Activated CD4-positive, alpha-beta T cell treated with anti-CD3 and anti-CD28 coated beads for 4 hours (primary cell): ENCODE measurements at regions not wholly inside any gene's neighbourhood (a gene's known extent, or its start where the extent isn't known, plus 50 kb on each side); places are given as distances from the start of the nearest gene placed in this dataset.
"Not testable (repeated sequence)": the region's sequence is repeated elsewhere in the genome, so short reads cannot be mapped to it uniquely, and the experiment has no call there.

Experiments used
- DNase-seq, 2 donors: peaks; one replicate each; pipeline ENCODE4 v3.0.0-alpha.2; 2020

DNA sequence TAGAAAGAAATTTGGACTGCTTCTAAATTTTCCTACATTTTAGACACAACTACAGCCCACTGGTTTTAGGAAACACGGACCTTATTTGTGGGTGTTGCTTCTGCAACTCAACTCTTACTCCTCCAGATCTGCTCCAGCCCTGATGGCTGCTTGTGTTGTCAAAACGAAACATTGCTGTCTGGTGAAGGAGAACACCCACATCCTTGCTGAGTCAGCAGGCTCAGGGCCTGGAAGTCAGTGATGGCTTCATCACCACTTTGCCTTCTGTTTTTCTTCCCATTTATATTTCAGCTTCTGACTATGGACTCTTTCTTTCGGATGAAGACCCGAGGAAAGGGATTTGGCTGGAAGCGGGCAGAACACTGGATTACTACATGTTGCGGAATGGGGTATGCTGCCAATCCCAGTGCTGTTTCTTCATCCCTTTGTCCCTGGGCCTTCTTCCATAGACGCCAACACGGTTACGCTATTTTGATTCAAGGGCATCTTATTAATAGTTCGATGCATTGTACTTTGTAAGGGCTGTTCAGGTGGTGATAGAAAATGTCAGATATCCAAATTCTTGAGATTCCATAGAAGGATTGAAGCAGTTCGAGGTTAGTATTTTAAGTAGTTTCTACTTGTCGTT, 392.6 kb upstream of the TPM1 start:
- no peak for DNase-seq

DNA sequence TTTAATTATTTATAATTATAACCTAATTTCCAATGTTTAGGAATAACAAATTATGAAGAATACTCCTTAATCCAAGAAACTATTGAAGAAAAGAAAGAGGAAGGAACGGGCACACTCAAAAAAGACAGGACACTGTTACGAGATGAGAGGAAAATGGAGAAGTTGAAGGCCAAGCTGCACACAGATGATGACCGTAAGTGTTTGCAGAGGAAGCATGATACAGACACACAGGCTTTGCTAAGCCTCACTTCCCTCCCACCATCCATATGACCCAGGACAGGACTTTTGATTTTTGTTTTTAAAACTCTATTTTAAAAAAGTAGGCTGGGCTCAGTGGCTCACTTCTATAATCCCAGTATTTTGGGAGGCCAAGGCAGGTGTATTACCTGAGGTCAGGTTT, 389.4 kb upstream of the TPM1 start:
- DNase-seq = no peak

DNA sequence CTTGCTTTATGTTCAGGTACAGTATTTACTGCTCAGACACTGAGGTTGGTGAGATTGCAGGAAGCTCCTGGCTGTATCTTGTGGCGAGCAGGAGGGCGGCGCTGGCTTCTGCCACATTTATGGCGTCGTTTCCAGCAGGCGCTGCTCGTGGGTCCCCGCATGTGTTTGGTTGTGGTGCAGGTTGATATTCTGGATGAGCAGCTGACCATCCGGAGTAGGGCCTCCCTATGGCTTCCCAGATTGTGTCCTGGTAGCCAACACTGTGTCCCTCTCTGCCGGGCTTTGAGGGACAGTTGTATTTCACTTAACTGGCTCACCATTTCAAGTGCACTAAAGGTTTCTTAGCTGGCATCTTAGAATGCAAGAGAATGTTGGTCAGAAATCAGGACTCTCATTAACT, 386.5 kb upstream of the TPM1 start:
- DNase-seq = no peak

GRCh38 chr15:62657501-62657900, 385.0 kb upstream of the TPM1 start:
- DNase-seq = not testable (repeated sequence)

GRCh38 chr15:62658498-62658897, 384.0 kb upstream of the TPM1 start:
- DNase-seq = no peak

DNA sequence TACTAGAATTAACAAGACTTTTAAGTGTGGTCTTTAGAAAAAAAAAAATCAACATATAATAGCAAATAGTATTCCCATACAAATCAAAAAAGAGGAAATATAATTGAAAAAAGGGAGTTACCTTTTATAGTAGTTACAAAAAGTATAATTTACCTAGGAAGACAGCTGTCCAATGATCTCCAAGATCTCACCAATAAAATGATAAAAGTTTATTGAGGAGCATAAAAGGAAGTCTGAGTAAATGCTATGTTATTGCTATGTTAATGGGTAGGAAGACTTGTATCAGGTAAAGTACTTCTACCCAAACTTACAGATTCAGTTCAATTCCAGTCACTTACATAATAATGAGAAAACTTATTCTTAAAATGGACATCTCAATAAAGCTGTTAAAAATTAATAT, 379.0 kb upstream of the TPM1 start:
- DNase-seq = no peak

DNA sequence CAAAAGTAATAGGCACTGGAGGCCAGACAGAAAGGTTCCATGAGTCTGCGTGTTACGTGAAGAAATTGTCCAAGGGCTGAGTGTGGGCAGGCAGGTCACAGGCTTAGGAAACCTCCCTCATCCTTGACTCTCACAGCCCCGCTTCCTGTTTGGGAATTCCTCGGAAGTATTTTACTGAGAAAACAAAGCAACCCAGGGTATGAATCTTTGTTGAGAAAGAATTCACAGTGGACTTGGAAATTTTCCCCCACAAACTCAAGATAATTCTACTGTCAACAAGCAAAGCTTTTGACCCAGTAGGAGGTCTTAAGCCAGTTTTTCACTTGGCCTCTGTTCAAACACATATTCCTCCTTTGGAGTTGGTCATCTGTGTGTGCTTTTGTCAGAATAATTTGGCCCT, 377.1 kb upstream of the TPM1 start:
- no peak for DNase-seq

DNA sequence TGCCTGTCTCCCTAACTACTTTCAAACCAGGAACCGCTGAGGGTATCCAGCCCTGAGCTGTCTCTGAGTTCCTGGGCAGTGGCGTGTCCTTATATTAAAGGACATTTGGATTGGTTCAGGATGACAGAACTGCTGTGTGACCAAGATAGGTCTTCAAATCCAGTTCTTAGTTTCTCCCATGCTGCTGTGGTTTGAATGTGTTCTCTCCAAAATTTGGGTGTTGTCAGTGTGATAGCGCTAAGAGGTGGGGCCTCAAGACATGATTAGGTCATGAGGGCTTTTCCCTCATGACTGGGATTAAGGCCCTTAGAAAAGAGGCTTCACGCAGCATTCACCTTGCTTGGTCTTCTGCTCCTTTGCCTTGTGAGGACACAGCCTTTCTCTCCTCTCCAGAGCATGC, 376.5 kb upstream of the TPM1 start:
- no peak for DNase-seq

DNA sequence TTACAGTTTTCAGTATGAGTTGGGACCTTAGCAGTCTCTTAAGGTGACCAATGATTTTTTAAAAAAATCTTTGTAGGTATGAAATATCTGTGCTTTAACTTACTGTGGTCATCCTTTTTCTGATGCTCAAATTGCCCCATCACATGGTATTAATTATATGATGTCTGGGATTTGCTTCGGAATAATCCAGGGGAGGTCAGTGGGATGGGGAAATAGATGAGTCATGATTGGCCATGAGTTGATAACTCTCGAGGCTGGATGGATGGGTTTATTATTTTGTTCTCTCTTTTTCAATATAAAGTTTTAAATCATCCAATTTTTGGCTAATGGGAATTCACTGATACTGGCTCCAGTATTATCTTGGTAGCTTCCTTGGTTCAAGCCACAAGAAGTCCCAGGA, 370.3 kb upstream of the TPM1 start:
- no peak for DNase-seq

DNA sequence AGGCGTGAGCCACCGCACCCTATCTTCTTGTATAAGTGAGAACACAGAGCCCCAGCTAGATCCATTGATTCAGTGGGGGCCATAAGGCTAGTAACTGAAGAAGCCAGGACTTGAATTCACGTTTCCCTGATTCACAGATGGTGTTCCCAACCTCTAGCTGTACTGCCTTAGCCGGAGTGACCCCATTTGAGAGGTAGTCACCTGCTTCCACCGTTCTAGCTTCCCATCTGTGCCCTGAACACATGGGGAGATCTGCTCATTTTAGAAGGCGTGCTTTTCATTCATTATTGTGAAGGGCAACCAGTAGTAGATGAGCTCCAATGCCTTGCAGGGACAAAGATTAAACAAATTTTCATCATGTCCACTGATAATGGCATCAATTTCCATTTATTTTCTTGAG, 365.7 kb upstream of the TPM1 start:
- no peak for DNase-seq

DNA sequence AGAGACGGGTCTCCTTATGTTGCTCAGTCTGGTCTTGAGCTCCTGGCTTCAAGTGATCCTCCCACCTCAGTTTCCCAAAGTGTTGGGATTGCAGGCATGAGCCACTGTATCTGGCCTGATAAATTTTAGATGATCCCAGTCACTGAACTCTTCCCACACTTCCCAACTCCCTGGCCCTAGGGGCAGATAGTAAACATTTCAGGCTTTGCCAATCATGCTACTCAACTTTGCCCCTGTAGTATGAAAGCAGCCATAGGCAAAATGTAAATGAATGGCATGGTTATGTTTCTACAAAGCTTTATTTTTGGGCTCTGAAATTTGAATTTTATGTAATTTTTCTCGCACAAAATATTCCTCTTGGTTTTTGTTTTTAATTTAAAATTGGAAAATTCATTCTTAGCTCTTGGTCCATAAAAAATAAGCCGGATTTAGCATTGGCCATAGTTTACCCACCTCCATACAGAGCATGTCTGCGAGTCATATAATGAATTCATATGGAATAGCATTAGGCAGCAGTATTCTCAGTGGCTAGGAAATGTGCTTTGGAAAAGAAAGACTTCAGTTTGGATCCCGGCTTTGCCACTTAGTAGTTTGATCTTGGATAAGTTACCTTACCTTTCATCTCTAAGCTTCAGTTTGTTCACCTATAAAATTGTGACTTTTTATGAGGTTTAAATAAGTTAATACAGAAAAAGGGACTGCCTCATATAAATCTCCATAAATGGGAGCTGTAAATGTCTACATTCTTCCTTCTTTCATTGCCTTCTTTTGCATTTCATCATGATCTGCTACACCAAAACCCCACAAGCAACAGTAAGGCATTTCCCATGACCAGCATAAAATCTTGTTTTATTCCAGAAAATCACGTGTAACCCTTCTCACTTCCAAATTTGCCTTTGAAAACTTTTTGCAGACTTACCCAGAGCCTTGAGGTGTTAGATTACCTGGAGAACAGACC, 360.3 kb upstream of the TPM1 start:
- DNase-seq = no peak

- DNase-seq = not testable (repeated sequence)
Measured at GRCh38 chr15:62683192-62683591, 359.4 kb upstream of the TPM1 start.

GRCh38 chr15:62684123-62684808, 358.3 kb upstream of the TPM1 start:
- no peak for DNase-seq

GRCh38 chr15:62691008-62691407, 351.5 kb upstream of the TPM1 start:
- DNase-seq = no peak

GRCh38 chr15:62697636-62698035, 344.9 kb upstream of the TPM1 start:
- no peak for DNase-seq

- no peak for DNase-seq
Measured at GRCh38 chr15:62698646-62699045, 343.9 kb upstream of the TPM1 start.

DNA sequence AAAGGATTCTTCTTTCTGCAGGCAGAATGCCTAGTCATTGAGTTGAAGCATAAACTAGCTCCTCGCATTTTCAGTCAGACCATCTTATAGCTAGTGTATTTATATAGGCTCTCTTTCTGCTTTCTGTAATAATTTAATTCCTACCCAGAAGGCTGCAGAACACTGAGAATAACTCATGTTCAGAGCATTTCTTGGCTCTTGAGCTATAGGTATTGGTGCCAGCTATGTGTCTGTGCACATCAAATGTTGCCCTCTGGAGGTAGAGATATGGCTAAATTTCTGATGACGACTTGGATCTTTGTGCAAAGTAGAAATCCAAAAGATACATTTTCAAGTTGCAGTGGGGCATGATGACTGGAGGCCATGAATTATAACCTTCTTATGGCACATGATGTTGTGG, 336.2 kb upstream of the TPM1 start:
- no peak for DNase-seq

DNA sequence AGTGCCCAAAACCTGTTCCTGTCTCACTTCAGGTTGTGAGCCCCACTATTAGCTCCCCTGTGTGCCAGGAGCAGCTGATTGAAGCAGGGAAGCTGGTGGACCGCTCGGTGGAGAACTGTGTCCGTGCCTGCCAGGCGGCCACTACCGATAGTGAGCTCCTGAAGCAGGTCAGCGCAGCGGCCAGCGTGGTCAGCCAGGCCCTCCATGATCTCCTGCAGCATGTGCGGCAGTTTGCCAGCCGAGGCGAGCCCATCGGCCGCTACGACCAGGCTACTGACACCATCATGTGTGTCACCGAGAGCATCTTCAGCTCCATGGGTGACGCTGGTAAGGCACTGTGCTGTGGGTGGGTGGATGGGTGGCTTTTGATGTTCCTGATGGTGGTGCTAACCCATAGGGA, 334.1 kb upstream of the TPM1 start:
- DNase-seq = no peak

- no peak for DNase-seq
Measured at GRCh38 chr15:62709261-62709660, 333.3 kb upstream of the TPM1 start.

DNA sequence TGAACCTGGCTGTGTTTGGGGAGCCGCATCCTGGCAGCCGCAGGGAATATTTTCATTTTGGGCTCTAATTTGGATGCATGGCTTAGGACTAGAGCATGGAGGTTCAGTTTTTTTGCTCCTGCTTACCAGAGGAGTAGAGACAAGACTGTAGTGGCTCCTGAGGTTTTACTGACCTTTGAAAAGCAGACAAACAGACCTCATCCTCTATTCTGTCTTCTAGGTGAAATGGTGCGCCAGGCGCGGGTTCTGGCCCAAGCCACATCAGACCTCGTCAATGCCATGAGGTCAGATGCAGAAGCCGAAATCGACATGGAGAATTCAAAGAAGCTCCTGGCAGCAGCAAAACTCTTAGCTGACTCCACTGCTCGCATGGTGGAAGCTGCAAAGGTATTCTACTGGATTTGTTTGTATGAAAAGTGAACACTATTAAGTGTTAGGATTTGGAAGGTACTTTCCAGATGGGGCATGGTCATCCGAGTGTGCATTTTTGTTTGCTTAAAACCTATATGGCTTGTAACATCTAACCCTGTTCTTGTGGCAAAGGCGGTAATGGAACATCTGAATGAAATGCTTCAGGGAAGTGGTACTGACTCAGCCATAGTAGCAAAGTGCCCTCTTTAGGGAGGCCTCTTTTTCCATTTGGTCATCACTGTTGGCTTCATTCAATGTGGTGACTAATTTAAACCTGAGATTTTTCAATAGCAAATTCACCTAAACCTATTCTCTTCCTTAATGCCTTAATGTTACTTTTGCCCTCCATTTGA, 330.7 kb upstream of the TPM1 start:
- DNase-seq = no peak

DNA sequence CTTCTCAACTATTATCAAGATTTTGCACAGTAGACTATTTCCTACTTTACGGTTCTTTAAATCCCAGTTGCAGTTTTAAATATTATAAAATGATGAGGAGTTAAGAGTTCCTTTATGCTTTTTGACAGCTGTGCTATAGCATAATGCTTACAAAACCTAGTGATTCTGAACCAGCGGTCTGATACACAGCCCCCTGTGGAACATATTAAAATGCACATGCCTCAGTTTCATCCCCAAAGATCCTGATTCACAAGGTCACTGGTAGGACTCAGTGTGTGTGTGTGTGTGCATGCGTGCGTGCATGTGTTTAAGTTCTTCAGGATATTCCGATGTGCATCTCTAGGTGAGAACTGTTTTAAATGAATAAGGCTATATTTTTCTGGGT, 330.1 kb upstream of the TPM1 start:
- DNase-seq = no peak

- no peak for DNase-seq
Measured at GRCh38 chr15:62715946-62716345, 326.6 kb upstream of the TPM1 start.

DNA sequence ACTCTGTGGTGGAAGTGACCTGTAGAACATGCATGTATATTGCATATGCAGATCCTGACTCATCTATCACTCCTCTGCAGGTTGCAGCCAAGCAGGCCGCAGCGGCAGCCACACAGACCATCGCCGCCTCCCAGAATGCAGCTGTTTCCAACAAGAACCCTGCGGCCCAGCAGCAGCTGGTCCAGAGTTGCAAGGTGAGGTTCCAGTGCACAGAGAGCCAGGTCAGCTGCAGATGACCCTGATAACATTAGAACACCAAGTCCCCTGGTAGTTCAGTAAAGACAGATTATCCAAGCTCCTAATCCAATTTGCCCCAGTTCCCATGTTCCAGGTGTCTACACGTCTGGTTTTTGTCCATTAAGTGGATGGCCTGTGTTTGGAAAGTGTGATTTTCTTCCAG, 325.1 kb upstream of the TPM1 start:
- no peak for DNase-seq
